Hepatocyte (in vitro differentiated cells): ENCODE measurements at regions not wholly inside any gene's neighbourhood (a gene's known extent, or its start where the extent isn't known, plus 50 kb on each side); places are given as distances from the start of the nearest gene placed in this dataset.
"Not testable (repeated sequence)": the region's sequence is repeated elsewhere in the genome, so short reads cannot be mapped to it uniquely, and the experiment has no call there.

ENCODE experiments used
- DNase-seq: peaks from one replicate; pipeline ENCODE4 v3.0.0-alpha.2; 2016; ENCODE audit warnings: low spot score
- H2AFZ ChIP-seq: fragments of 200-600 bp; sonication (generic); 2 replicates; pipeline ENCODE4 v1.6.0; 2016; ENCODE audit warnings: antibody characterized with exemption, mild to moderate bottlenecking
- H3K27ac ChIP-seq: fragments of 200-600 bp; sonication (generic); 2 replicates; pipeline ENCODE4 v1.5.1; 2016; ENCODE audit warnings: mild to moderate bottlenecking
- H3K27me3 ChIP-seq: fragments of 200-600 bp; sonication (generic); 2 replicates; pipeline ENCODE4 v1.6.1; 2016
- H3K36me3 ChIP-seq: fragments of 200-600 bp; sonication (generic); replicated peaks from 2 replicates; pipeline ENCODE4 v1.5.1; 2016; ENCODE audit warnings: low read depth; ENCODE audit not compliant: insufficient read depth
- H3K4me1 ChIP-seq: fragments of 200-600 bp; sonication (generic); 2 replicates; pipeline ENCODE4 v1.5.1; 2016; ENCODE audit warnings: mild to moderate bottlenecking, moderate library complexity; ENCODE audit not compliant: insufficient read depth
- H3K4me2 ChIP-seq: fragments of 200-600 bp; sonication (generic); 2 replicates; pipeline ENCODE4 v1.6.0; 2016
- H3K4me3 ChIP-seq: fragments of 200-600 bp; sonication (generic); 2 replicates; pipeline ENCODE4 v1.5.1; 2016; ENCODE audit warnings: mild to moderate bottlenecking
- H3K79me2 ChIP-seq: fragments of 200-600 bp; sonication (generic); 2 replicates; pipeline ENCODE4 v1.6.0; 2017; ENCODE audit warnings: mild to moderate bottlenecking
- H3K9me2 ChIP-seq: fragments of 200-600 bp; sonication (generic); replicated peaks from 2 replicates; pipeline ENCODE4 v1.6.0; 2017; ENCODE audit warnings: mild to moderate bottlenecking; ENCODE audit not compliant: insufficient read depth
- H3K9me3 ChIP-seq: fragments of 200-600 bp; sonication (generic); 2 replicates; pipeline ENCODE4 v1.5.1; 2016; ENCODE audit warnings: low read depth, mild to moderate bottlenecking
- H4K20me1 ChIP-seq: fragments of 200-600 bp; sonication (generic); 2 replicates; pipeline ENCODE4 v1.6.0; 2016; ENCODE audit warnings: mild to moderate bottlenecking; ENCODE audit not compliant: insufficient read depth, poor library complexity, severe bottlenecking
- EZH2 ChIP-seq: fragments of 200-600 bp; sonication (generic); IDR thresholded peaks from 2 replicates; pipeline ENCODE4 v1.6.1; 2016; ENCODE audit warnings: antibody characterized with exemption, mild to moderate bottlenecking, borderline replicate concordance
- EZH2phosphoT487 ChIP-seq: fragments of 200-600 bp; sonication (generic); IDR thresholded peaks from one replicate; pipeline ENCODE4 v1.6.1; 2018; ENCODE audit warnings: antibody characterized with exemption, mild to moderate bottlenecking, low read depth, moderate library complexity; ENCODE audit not compliant: unreplicated experiment, severe bottlenecking
- WGBS: methylation state at CpG from one replicate; pipeline ENCODE4 v1.1.6; 2016; ENCODE audit warnings: low lambda C conversion rate; ENCODE audit errors: missing lambda C conversion rate; 5-methylcytosine and 5-hydroxymethylcytosine counted together
- TF ChIP-seq, protein P1 (sequence below): fragments of 200-600 bp; sonication (generic); IDR thresholded peaks from 2 replicates; pipeline ENCODE4 v1.5.1; 2016; ENCODE audit warnings: antibody characterized with exemption, mild to moderate bottlenecking; ENCODE audit not compliant: poor library complexity

DNA sequence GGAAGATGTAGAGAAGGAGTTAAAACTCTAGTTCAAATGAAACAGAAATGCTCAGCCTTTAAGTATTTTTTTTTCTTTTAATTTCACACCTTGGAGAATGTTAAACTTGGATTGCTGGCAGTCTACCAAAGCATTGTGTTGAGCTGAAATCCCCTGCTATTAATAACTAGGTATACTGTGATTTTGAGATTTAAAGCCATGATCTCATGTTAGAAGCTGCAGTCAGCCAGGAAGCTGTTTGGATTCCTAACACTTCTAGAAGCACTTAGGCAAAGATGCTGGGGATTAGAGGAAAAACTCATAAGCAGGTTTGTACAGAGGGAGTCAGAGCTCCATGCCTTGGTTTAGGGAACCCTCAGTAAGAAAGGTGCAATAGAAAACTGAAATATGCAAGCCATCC is 141.4 kb downstream of the KIF4B start:
- DNase-seq = no peak
- Histone ChIP-seq H3K36me3 (no peaks in the 10 kb centered on the region), H3K4me3 (no peak overlapping the region), H3K27me3 (peaks cover 3% of the 10 kb centered on the region), H3K4me1 (no peaks in the 10 kb centered on the region), H3K4me2 (no peak overlapping the region), H3K9me2 (no peaks in the 10 kb centered on the region), H2AFZ (no peak overlapping the region), H3K79me2 (no peaks in the 10 kb centered on the region), H3K27ac (no peak overlapping the region), H4K20me1 (no peaks in the 10 kb centered on the region), H3K9me3 (no peaks in the 10 kb centered on the region)
- TF ChIP-seq, protein P1, sequence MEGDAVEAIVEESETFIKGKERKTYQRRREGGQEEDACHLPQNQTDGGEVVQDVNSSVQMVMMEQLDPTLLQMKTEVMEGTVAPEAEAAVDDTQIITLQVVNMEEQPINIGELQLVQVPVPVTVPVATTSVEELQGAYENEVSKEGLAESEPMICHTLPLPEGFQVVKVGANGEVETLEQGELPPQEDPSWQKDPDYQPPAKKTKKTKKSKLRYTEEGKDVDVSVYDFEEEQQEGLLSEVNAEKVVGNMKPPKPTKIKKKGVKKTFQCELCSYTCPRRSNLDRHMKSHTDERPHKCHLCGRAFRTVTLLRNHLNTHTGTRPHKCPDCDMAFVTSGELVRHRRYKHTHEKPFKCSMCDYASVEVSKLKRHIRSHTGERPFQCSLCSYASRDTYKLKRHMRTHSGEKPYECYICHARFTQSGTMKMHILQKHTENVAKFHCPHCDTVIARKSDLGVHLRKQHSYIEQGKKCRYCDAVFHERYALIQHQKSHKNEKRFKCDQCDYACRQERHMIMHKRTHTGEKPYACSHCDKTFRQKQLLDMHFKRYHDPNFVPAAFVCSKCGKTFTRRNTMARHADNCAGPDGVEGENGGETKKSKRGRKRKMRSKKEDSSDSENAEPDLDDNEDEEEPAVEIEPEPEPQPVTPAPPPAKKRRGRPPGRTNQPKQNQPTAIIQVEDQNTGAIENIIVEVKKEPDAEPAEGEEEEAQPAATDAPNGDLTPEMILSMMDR = no peak
- TF ChIP-seq EZH2 = no peak
- no peak for TF ChIP-seq EZH2phosphoT487

DNA sequence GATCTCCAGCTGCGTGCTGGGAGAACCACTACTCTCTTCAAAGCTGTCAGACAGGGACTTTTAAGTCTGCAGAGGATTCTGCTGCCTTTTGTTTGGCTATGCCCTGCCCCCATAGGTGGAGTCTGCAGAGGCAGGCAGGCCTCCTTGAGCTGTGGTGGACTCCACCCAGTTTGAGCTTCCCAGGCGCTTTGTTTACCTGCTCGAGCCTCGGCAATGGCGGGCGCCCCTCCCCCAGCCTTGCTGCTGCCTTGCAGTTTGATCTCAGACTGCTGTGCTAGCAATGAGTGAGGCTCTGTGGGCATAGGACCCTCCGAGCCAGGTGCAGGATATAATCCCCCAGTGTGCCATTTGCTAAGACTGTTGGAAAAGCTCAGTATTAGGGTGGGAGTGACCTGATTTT is 149.5 kb downstream of the KIF4B start:
- not testable (repeated sequence) for H3K9me2 ChIP-seq, H4K20me1 ChIP-seq, H3K79me2 ChIP-seq, DNase-seq, H3K27ac ChIP-seq, H3K27me3 ChIP-seq, H3K9me3 ChIP-seq, H3K4me1 ChIP-seq, H2AFZ ChIP-seq, H3K36me3 ChIP-seq, H3K4me3 ChIP-seq, H3K4me2 ChIP-seq
- WGBS = 80% methylated on average over 7 of the region's 7 CpGs

DNA sequence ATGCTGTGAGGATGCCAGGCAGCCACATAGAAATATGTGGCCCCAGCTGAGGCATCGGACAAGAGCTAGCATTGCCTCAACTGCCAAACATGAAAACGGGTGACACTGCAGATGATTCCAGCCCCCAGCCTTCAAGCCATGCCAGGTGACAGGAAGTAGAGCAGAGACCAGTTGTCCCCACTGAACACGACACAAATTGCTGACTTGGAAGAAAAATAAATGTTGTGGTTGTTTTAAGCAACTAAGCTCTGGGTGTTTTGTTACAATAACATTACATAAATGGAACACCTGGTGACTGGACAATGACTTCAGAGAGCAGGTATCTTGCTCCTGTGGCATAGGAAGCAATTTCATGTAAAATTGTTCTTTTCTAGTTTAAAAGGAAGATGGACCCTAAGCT is 154.2 kb downstream of the KIF4B start:
- no peaks in the 10 kb centered on the region for H3K36me3 ChIP-seq
- H4K20me1 ChIP-seq = no peaks in the 10 kb centered on the region
- no peak overlapping the region for H3K4me3 ChIP-seq
- H3K4me2 ChIP-seq = no peak overlapping the region
- H3K79me2 ChIP-seq = no peaks in the 10 kb centered on the region
- no peaks in the 10 kb centered on the region for H3K27me3 ChIP-seq
- DNase-seq = no peak
- no peak overlapping the region for H2AFZ ChIP-seq
- no peak overlapping the region for H3K27ac ChIP-seq
- no peak for TF ChIP-seq EZH2
- no peak for TF ChIP-seq EZH2phosphoT487
- TF ChIP-seq, protein P1 = no peak
- H3K9me2 ChIP-seq = no peaks in the 10 kb centered on the region
- no peaks in the 10 kb centered on the region for H3K9me3 ChIP-seq
- WGBS = 83% methylated on average over 3 of the region's 3 CpGs
- no peaks in the 10 kb centered on the region for H3K4me1 ChIP-seq

DNA sequence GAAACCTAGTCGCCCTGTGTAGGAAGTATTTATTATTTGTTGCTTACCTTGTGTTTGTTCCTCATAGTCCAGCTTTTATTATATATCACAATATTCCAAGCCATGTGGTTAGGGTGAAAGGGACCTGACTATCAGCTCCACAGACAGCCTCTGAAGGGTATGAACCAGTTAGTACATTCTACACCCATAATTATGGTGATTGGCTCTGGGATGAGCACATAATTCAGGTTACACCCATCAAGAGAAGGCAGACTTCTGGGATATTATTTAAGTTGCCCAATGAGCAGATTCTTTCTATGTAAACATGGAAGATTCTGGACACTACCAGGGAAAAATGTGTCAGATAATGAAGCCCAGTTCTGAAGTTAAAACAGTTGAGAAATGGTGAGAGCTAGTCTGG is 168.0 kb downstream of the KIF4B start:
- Histone ChIP-seq H3K4me1 (no peaks in the 10 kb centered on the region), H3K79me2 (no peaks in the 10 kb centered on the region), H3K27me3 (no peaks in the 10 kb centered on the region), H3K4me2 (no peak overlapping the region), H2AFZ (no peak overlapping the region), H3K27ac (no peak overlapping the region), H3K9me3 (no peaks in the 10 kb centered on the region), H3K36me3 (no peaks in the 10 kb centered on the region), H3K9me2 (no peaks in the 10 kb centered on the region), H4K20me1 (no peaks in the 10 kb centered on the region), H3K4me3 (no peak overlapping the region)
- 71% methylated on average over 1 of the region's 1 CpG for WGBS
- TF ChIP-seq EZH2phosphoT487 = no peak
- no peak for TF ChIP-seq EZH2
- TF ChIP-seq, protein P1 = no peak
- DNase-seq = no peak
